ENCODE measurements at regions not wholly inside any gene's neighbourhood (a gene's known extent, or its start where the extent isn't known, plus 50 kb on each side); places are given as distances from the start of the nearest gene placed in this dataset.

- WGBS (ENCODE audit: low lambda C conversion rate): 55% methylated on average over 5 of the region's 5 CpGs
- no peak for TF ChIP-seq EP300 (IDR thresholded peaks at IDR 0.05; ENCODE audit: borderline replicate concordance in 1 of 2, low read depth in 1 of 2, low read length in 1 of 2)
- no peak for TF ChIP-seq TEAD4 (IDR thresholded peaks at IDR 0.05; ENCODE audit: borderline replicate concordance, insufficient read depth)
- no peak for TF ChIP-seq RCOR1 (IDR thresholded peaks at IDR 0.05; ENCODE audit: low read length)
- no peak for TF ChIP-seq MAX (IDR thresholded peaks at IDR 0.05; ENCODE audit: low read depth)
- no peak for TF ChIP-seq USF2 (IDR thresholded peaks at IDR 0.05; ENCODE audit: borderline replicate concordance, low read depth, low read length)
- TF ChIP-seq GABPA (IDR thresholded peaks at IDR 0.05; ENCODE audit: low read depth): no peak
- TF ChIP-seq GATA2 (CRISPR knock-in tag; IDR thresholded peaks at IDR 0.05): no peak
- no peak for TF ChIP-seq CTCF (IDR thresholded peaks at IDR 0.05)
- no peak for TF ChIP-seq IRF3 (IDR thresholded peaks at IDR 0.05; ENCODE audit: low read depth, low read length)
- TF ChIP-seq FOXJ3 (CRISPR knock-in tag; IDR thresholded peaks at IDR 0.05): no peak
- TF ChIP-seq TCF12 (IDR thresholded peaks at IDR 0.05): no peak
- no peak for TF ChIP-seq ELF1 (IDR thresholded peaks at IDR 0.05)
- no peak for TF ChIP-seq TAF1 (IDR thresholded peaks at IDR 0.05; ENCODE audit: borderline replicate concordance, low read depth, low read length)
- TF ChIP-seq RFX5 (IDR thresholded peaks at IDR 0.05; ENCODE audit: low read length): no peak
- no peak for TF ChIP-seq REST (IDR thresholded peaks at IDR 0.05; ENCODE audit: low read depth, low read length)
- no peak for TF ChIP-seq JUND (IDR thresholded peaks at IDR 0.05)
- no peak for TF ChIP-seq CHD2 (IDR thresholded peaks at IDR 0.05; ENCODE audit: low read length, partially characterized antibody)
- TF ChIP-seq FOXM1 (IDR thresholded peaks at IDR 0.05; ENCODE audit: low read depth): no peak
- no peak for TF ChIP-seq RAD21 (IDR thresholded peaks at IDR 0.05; ENCODE audit: low read length)
- Histone ChIP-seq H3K4me1 (ENCODE audit: control insufficient read depth in 1 of 2, insufficient read depth in 2 of 2, low read depth in 1 of 2, low read length in 1 of 2) (no peaks in the 10 kb centered on the region), H3K36me3 (replicated peaks in 1 of 2; ENCODE audit: control insufficient read depth in 1 of 2, insufficient read depth in 2 of 2, low read length in 1 of 2) (no peaks in the 10 kb centered on the region), H3K27me3 (ENCODE audit: insufficient read depth) (no peaks in the 10 kb centered on the region), H3K9me3 (no peaks in the 10 kb centered on the region), H3K9me2 (no peaks in the 10 kb centered on the region), H3F3A (replicated peaks; ENCODE audit: insufficient read depth) (no peaks in the 10 kb centered on the region), H3K4me2 (no peak overlapping the region), H3K4me3 (ENCODE audit: low read depth in 2 of 2, low read length in 1 of 2) (no peak overlapping the region), H3K27ac (ENCODE audit: low read depth in 2 of 2, low read length in 1 of 2) (no peak overlapping the region), H4K20me1 (ENCODE audit: insufficient read depth) (no peaks in the 10 kb centered on the region), H2AFZ (ENCODE audit: low read depth) (no peak overlapping the region), H3K9ac (no peak overlapping the region), H3K79me2 (ENCODE audit: insufficient read depth) (no peaks in the 10 kb centered on the region)
- ChIA-PET CTCF (no interaction called here), POLR2A (no interaction called here)
- no peak for DNase-seq
These were observed 55.9 kb upstream of the BCL6 start for GRCh38 chr3:187801152-187801551.

All from SK-N-SH (cell line).